ENCODE measurements at regions not wholly inside any gene's neighbourhood (a gene's known extent, or its start where the extent isn't known, plus 50 kb on each side); places are given as distances from the start of the nearest gene placed in this dataset.

- DNase-seq: no peak
Measured at GRCh38 chr11:97832451-97832850, 1188.3 kb upstream of the CNTN5 start.

GRCh38 chr11:97833412-97833811 lies 1187.3 kb upstream of the CNTN5 start:
- DNase-seq: no peak

GRCh38 chr11:97844016-97844415 lies 1176.7 kb upstream of the CNTN5 start:
- no peak for DNase-seq

- no peak for DNase-seq
Measured at GRCh38 chr11:97847730-97848129, 1173.0 kb upstream of the CNTN5 start.

DNA sequence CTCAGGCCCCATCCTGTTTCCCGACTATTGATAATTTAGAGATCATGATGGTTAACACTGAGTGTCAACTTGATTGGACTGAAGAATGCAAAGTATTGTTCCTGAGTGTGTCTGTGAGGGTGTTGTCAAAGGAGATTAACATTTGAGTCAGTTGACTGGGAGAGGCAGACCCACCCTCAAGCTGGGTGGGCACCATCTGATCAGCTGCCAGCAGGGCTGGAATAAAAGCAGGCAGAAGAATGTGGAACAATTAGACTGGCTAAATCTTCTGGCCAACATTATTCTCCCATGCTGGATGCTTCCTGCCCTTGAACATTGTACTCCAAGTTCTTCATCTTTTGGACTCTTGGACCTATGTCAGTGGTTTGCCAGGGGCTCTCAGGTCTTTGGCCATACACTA lies 1170.0 kb upstream of the CNTN5 start:
- DNase-seq: no peak

GRCh38 chr11:97854357-97854756 lies 1166.4 kb upstream of the CNTN5 start:
- DNase-seq: no peak

GRCh38 chr11:97854877-97855276 lies 1165.9 kb upstream of the CNTN5 start:
- no peak for DNase-seq

GRCh38 chr11:97856666-97857065 lies 1164.1 kb upstream of the CNTN5 start:
- DNase-seq: no peak

DNA sequence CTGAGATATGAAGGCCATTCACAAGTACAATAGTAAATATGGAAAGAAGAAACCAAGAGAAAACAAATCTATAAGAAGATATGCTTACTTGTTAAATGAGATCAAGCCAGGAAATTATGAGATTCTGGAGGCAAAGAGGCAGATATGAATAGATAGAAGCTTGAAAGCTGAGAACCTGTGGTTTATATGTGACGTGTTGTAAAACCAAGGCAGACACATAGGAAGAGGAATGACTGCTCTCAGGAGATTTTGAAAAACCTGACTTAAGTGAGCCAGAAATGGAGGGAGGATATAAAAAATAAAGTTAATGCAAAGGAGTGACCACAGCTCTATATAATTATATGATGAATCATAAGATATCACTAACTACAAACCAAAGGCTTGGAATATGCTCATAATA lies 1160.5 kb upstream of the CNTN5 start:
- no peak for DNase-seq

DNA sequence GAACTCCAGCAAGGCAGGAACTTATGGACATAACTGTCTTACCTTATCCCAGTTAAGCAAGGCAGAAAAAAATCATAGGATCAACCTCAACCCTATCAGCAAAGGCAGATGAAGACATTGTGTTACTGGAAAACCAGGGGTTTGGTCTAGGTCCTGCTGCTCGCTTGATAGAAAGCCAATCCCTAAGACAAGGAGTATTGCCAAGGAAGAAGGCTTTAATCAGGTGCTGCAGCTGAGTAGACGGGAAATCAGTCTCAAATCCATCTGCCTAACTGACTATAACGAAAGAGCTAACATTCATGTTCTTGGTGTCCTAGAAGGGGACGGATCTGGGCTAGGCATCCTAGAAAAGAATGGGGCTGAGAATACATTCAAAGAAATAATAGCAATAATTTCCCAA lies 1158.7 kb upstream of the CNTN5 start:
- DNase-seq: no peak

GRCh38 chr11:97865424-97866012 lies 1155.2 kb upstream of the CNTN5 start:
- DNase-seq: no peak

DNA sequence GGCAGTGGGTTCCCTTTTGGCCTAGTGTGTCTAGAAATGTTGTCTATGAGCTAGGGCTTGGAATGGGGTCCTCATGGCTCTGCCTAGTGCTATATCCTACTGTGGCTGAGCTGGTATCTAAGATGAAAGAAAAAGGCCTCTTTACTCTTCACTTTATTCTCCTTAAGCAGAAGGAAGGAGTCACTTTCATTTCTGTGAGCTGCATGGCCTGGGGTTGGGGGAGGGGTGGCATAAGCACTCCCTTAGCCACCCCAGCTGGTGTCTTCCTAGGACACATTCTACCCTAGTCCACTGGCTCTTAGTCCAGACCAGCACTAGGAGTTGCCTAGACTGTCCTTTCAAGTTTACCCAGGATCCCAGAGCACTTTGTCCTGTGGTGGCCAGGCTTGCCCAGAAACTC lies 1148.9 kb upstream of the CNTN5 start:
- no peak for DNase-seq

DNA sequence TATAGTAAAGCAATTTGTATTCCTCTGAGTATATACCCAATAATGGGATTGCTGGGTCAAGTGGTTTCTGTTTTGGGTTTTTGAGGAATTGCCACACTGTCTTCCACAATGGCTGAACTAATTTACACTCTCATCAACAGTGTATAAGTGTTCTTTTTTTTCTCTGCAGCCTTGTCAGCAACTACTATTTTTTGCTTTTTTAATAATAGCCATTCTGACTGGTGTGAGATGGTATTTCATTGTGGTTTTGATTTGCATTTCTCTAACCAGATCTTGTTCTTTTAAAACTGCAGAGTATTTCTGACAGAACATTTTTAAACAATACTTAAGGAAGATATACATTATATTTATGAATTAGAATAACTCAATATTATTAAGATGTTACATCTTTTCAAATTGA lies 1140.5 kb upstream of the CNTN5 start:
- no peak for DNase-seq

- no peak for DNase-seq
Measured at GRCh38 chr11:97883086-97883485, 1137.7 kb upstream of the CNTN5 start.

- DNase-seq: no peak
Measured at GRCh38 chr11:97888641-97889040, 1132.1 kb upstream of the CNTN5 start.

- DNase-seq: no peak
Measured at GRCh38 chr11:97890466-97890865, 1130.3 kb upstream of the CNTN5 start.

- DNase-seq: no peak
Measured at GRCh38 chr11:97893612-97894011, 1127.1 kb upstream of the CNTN5 start.

DNA sequence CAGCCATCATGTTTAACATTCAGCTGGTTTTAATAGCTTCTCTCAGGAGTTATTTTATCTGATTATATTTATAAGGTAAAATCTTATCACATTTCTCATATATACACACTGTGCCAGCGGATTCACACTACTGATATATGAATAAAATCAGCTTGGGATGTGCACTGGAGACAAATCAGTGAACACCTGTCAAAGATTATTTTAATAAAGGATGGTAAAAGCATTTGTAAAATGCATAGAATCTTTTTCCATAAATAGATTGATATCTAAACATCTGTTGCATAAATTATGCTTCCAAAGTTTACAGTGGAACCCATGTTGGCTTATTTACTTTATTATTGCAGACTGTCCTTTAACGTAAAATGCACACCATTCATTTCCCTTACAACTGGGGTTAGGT lies 1125.8 kb upstream of the CNTN5 start:
- DNase-seq: no peak

GRCh38 chr11:97895572-97895971 lies 1125.2 kb upstream of the CNTN5 start:
- DNase-seq: no peak

- no peak for DNase-seq
Measured at GRCh38 chr11:97902828-97903227, 1117.9 kb upstream of the CNTN5 start.

GRCh38 chr11:97905101-97905500 lies 1115.6 kb upstream of the CNTN5 start:
- DNase-seq: no peak

DNA sequence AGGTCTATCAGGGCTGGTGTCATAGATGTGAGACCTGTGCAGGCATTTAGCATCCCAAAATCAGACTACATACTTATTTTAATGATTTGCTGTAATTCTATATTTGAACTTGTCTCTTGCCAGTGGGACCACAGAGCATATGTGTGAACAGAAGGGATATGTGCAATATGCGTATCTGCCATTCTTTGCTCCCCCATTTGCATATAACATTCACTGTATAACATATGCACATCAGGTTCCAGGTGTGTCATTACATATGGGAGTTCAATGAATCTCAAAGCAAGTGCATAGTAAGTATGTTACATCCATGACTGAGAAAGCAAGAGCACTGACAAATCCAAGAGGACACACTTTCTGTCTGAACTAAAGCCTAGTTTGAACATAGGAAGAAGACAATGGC lies 1115.1 kb upstream of the CNTN5 start:
- DNase-seq: no peak

DNA sequence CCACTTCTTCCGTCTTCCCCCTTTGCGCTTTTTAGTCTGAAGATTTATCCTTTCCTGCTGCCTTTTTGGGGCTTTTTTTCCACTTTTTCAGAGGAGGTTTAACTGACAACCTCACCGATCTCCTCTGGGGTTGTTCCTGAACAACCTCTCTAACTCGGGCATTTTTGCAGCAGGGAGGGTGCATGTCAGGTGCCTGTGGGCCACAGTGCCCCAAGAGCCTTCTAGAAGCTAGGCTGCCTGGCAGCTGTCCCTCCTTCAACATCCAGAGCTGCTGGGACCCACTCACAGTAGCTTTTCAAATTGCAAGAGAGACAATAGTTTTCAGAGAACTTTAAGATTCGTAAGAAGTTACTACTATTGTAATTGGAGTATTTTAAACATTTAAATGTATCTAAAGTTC lies 1112.4 kb upstream of the CNTN5 start:
- DNase-seq: no peak

DNA sequence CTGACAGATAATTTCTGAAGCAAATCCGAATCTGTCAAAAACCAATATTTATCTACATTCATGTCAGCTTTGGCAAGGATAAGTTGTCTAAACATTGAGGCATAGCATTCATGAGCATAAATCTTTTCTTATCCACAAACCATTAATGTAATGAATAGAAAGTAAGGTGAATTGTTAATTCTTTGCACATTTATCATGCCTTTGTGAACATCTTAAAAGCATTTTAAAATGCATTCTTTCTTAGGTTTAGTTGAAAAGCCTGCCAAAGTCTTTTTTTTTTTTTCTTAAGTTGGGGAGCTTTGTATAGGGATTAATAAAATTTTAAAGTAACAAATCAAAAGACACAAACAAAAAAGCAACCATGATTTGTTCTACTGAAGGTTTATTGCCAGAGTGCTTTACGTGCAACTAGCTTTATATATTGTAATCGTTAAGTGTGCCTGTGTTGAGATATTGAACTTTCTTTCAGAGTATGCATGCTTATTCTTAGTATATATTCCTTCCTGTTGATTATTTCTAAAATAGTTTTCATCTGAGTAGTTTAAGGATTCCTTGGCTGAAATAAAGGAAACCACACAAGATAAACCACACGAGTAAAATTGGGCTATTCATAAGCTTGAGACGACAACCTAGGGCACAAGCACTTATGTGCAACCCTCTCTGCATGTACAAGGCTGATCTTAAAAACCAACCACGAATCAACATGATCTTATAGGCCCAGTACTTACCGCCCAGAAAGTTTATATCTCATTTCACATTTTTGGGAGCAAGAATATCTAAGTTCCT lies 1110.9 kb upstream of the CNTN5 start:
- DNase-seq: no peak

DNA sequence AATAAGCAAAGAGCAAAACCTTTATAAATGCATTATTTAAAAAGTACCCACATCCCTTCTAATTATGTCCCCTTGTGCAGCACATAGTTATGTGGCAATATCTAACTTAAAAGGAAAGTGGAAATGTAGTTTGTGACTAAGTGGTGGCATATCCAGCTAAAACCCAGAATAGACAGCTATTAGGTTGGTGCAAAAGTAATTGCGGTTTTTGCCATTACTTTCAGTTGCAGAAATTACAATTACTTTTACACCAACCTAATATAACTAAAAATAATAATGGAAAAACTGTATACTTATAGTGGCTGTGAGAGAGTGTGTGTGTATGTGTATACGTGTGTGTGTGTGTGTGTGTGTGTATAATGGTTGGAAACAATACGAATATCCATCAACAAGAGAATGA lies 1108.1 kb upstream of the CNTN5 start:
- no peak for DNase-seq

All from hematopoietic multipotent progenitor cell treated with erythropoietin and hydrocortisone succinate and interleukin-3 and kit ligand, for 6 days (in vitro differentiated cells).